Peyer's patch (tissue), 4 donors: ENCODE measurements at regions not wholly inside any gene's neighbourhood (a gene's known extent, or its start where the extent isn't known, plus 50 kb on each side); places are given as distances from the start of the nearest gene placed in this dataset.

Source experiments
- CTCF ChIP-seq, 6 experiments: fragments of 450-650 bp in 4 of 6; fragments of 200-600 bp in 2 of 6; sonication (generic) in 1 of 6; IDR thresholded peaks; one replicate each; pipeline ENCODE4 v1.5.1; 2017 to 2019; ENCODE audit warnings: antibody characterized with exemption in 6 of 6, mild to moderate bottlenecking in 3 of 6, moderate library complexity in 1 of 6
- POLR2A ChIP-seq, 2 donors: fragments of 450-650 bp; IDR thresholded peaks; one replicate each; pipeline ENCODE4 v1.5.1; 2017; ENCODE audit warnings: antibody characterized with exemption in 2 of 2, mild to moderate bottlenecking in 2 of 2, moderate library complexity in 2 of 2

- no peak for TF ChIP-seq POLR2A (IDR thresholded peaks at IDR 0.05)
- no peak for TF ChIP-seq CTCF (IDR thresholded peaks at IDR 0.05)
These were observed 773.3 kb upstream of the SLC39A10 start for GRCh38 chr2:194883711-194884110.
